ENCODE measurements at regions not wholly inside any gene's neighbourhood (a gene's known extent, or its start where the extent isn't known, plus 50 kb on each side); places are given as distances from the start of the nearest gene placed in this dataset.
"Not testable (repeated sequence)": the region's sequence is repeated elsewhere in the genome, so short reads cannot be mapped to it uniquely, and the experiment has no call there.

- no peak for DNase-seq
- Mint-ChIP-seq H3K4me3 (no peak overlapping the region), H3K36me3 (ENCODE audit: insufficient read depth in 2 of 2) (no peaks in the 10 kb centered on the region), H3K4me1 (ENCODE audit: low read depth) (peaks cover 6% of the 10 kb centered on the region), H3K27me3 (ENCODE audit: low read depth) (peaks cover 64% of the 10 kb centered on the region), H3K27ac (no peak overlapping the region), H3K9me3 (no peaks in the 10 kb centered on the region)
- ATAC-seq (replicated peaks in 1 of 2): no peak
These were observed 50.0 kb upstream of the EMX2 start for GRCh38 chr10:117492504-117492903.

GRCh38 chr10:117488004-117488403 lies 54.5 kb upstream of the EMX2 start:
- DNase-seq: no peak
- Mint-ChIP-seq H3K9me3 (no peaks in the 10 kb centered on the region), H3K4me3 (no peak overlapping the region), H3K36me3 (ENCODE audit: insufficient read depth in 2 of 2) (no peaks in the 10 kb centered on the region), H3K27me3 (ENCODE audit: low read depth) (peaks cover 38% of the 10 kb centered on the region), H3K4me1 (ENCODE audit: low read depth) (no peaks in the 10 kb centered on the region), H3K27ac (no peak overlapping the region)
- no peak for ATAC-seq (replicated peaks in 1 of 2)

- no peaks in the 10 kb centered on the region for H3K4me1 Mint-ChIP-seq (ENCODE audit: low read depth)
These were observed 55.9 kb upstream of the EMX2 start for GRCh38 chr10:117486606-117487005.

GRCh38 chr10:117483056-117483590 lies 59.4 kb upstream of the EMX2 start:
- Mint-ChIP-seq H3K27me3 (ENCODE audit: low read depth) (peaks cover 21% of the 10 kb centered on the region), H3K4me3 (no peak overlapping the region), H3K36me3 (ENCODE audit: insufficient read depth in 2 of 2) (no peaks in the 10 kb centered on the region), H3K4me1 (ENCODE audit: low read depth) (no peaks in the 10 kb centered on the region), H3K27ac (no peak overlapping the region), H3K9me3 (no peaks in the 10 kb centered on the region)
- ATAC-seq (replicated peaks in 1 of 2) (no peak), DNase-seq (no peak)

More at GRCh38 chr10:117486606-117487005, 55.9 kb upstream of the EMX2 start:
- ATAC-seq (replicated peaks in 1 of 2): no peak
- Mint-ChIP-seq H3K9me3 (no peaks in the 10 kb centered on the region), H3K4me3 (no peak overlapping the region), H3K27me3 (ENCODE audit: low read depth) (peaks cover 35% of the 10 kb centered on the region), H3K36me3 (ENCODE audit: insufficient read depth in 2 of 2) (no peaks in the 10 kb centered on the region), H3K27ac (no peak overlapping the region)
- DNase-seq: no peak

GRCh38 chr10:117481011-117481410 lies 61.5 kb upstream of the EMX2 start:
- not testable (repeated sequence) for H3K27ac Mint-ChIP-seq; H3K36me3 Mint-ChIP-seq (ENCODE audit: insufficient read depth in 2 of 2); DNase-seq; H3K4me3 Mint-ChIP-seq; H3K4me1 Mint-ChIP-seq (ENCODE audit: low read depth); ATAC-seq (replicated peaks in 1 of 2); H3K9me3 Mint-ChIP-seq
- H3K27me3 Mint-ChIP-seq (ENCODE audit: low read depth): peaks cover 35% of the 10 kb centered on the region

GRCh38 chr10:117480097-117480496 lies 62.4 kb upstream of the EMX2 start:
- no peak overlapping the region for H3K27ac Mint-ChIP-seq
- no peak for ATAC-seq (replicated peaks in 1 of 2)
- H3K4me3 Mint-ChIP-seq: no peak overlapping the region
- no peaks in the 10 kb centered on the region for H3K9me3 Mint-ChIP-seq
- no peaks in the 10 kb centered on the region for H3K4me1 Mint-ChIP-seq (ENCODE audit: low read depth)
- H3K27me3 Mint-ChIP-seq (ENCODE audit: low read depth): peaks cover 44% of the 10 kb centered on the region
- DNase-seq: no peak
- no peaks in the 10 kb centered on the region for H3K36me3 Mint-ChIP-seq (ENCODE audit: insufficient read depth in 2 of 2)

- no peak for DNase-seq
- H3K4me1 Mint-ChIP-seq (ENCODE audit: low read depth): no peaks in the 10 kb centered on the region
- H3K9me3 Mint-ChIP-seq: peaks cover 0 to 1% of the 10 kb centered on the region in 2 donors
- H3K4me3 Mint-ChIP-seq: no peak overlapping the region
- no peak overlapping the region for H3K27ac Mint-ChIP-seq
- H3K36me3 Mint-ChIP-seq (ENCODE audit: insufficient read depth in 2 of 2): no peaks in the 10 kb centered on the region
- H3K27me3 Mint-ChIP-seq (ENCODE audit: low read depth): peaks cover 42% of the 10 kb centered on the region
- ATAC-seq (replicated peaks in 1 of 2): no peak
These were observed 64.4 kb upstream of the EMX2 start for GRCh38 chr10:117477961-117478670.

GRCh38 chr10:117477211-117477947 lies 65.2 kb upstream of the EMX2 start:
- Mint-ChIP-seq H3K4me1 (ENCODE audit: low read depth) (no peaks in the 10 kb centered on the region), H3K9me3 (peaks cover 0 to 1% of the 10 kb centered on the region in 2 donors), H3K27ac (no peak overlapping the region)

GRCh38 chr10:117476716-117477115 lies 65.8 kb upstream of the EMX2 start:
- H3K27me3 Mint-ChIP-seq (ENCODE audit: low read depth): peaks cover 39% of the 10 kb centered on the region
- H3K4me3 Mint-ChIP-seq: no peak overlapping the region
- ATAC-seq (replicated peaks in 1 of 2) (no peak), DNase-seq (no peak)
- no peaks in the 10 kb centered on the region for H3K4me1 Mint-ChIP-seq (ENCODE audit: low read depth)
- H3K27ac Mint-ChIP-seq: no peak overlapping the region
- H3K9me3 Mint-ChIP-seq: peaks cover 0 to 1% of the 10 kb centered on the region in 2 donors
- no peaks in the 10 kb centered on the region for H3K36me3 Mint-ChIP-seq (ENCODE audit: insufficient read depth in 2 of 2)

More at GRCh38 chr10:117477211-117477947, 65.2 kb upstream of the EMX2 start:
- ATAC-seq (replicated peaks in 1 of 2) (no peak), DNase-seq (no peak)
- Mint-ChIP-seq H3K27me3 (ENCODE audit: low read depth) (peaks cover 35% of the 10 kb centered on the region), H3K36me3 (ENCODE audit: insufficient read depth in 2 of 2) (no peaks in the 10 kb centered on the region), H3K4me3 (no peak overlapping the region)

- no peak for DNase-seq
- H3K4me3 Mint-ChIP-seq: no peak overlapping the region
- H3K27ac Mint-ChIP-seq: no peak overlapping the region
- no peaks in the 10 kb centered on the region for H3K36me3 Mint-ChIP-seq (ENCODE audit: insufficient read depth in 2 of 2)
- peaks cover 0 to 1% of the 10 kb centered on the region in 2 donors for H3K9me3 Mint-ChIP-seq
- H3K4me1 Mint-ChIP-seq (ENCODE audit: low read depth): no peaks in the 10 kb centered on the region
- ATAC-seq (replicated peaks in 1 of 2): no peak
- H3K27me3 Mint-ChIP-seq (ENCODE audit: low read depth): peaks cover 43% of the 10 kb centered on the region
These were observed 66.3 kb upstream of the EMX2 start for GRCh38 chr10:117476281-117476680.

- no peaks in the 10 kb centered on the region for H3K4me1 Mint-ChIP-seq (ENCODE audit: low read depth)
- no peaks in the 10 kb centered on the region for H3K36me3 Mint-ChIP-seq (ENCODE audit: insufficient read depth in 2 of 2)
- ATAC-seq (replicated peaks in 1 of 2): no peak
- H3K9me3 Mint-ChIP-seq: peaks cover 0 to 1% of the 10 kb centered on the region in 2 donors
- no peak overlapping the region for H3K4me3 Mint-ChIP-seq
- no peak overlapping the region for H3K27ac Mint-ChIP-seq
- peaks cover 39% of the 10 kb centered on the region for H3K27me3 Mint-ChIP-seq (ENCODE audit: low read depth)
- no peak for DNase-seq
These were observed 69.7 kb upstream of the EMX2 start for GRCh38 chr10:117472872-117473271.

GRCh38 chr10:117471344-117471874 lies 71.1 kb upstream of the EMX2 start:
- H3K36me3 Mint-ChIP-seq (ENCODE audit: insufficient read depth in 2 of 2): no peaks in the 10 kb centered on the region
- no peak overlapping the region for H3K4me3 Mint-ChIP-seq
- peaks cover 0 to 1% of the 10 kb centered on the region in 2 donors for H3K9me3 Mint-ChIP-seq
- H3K4me1 Mint-ChIP-seq (ENCODE audit: low read depth): no peaks in the 10 kb centered on the region
- peaks cover 28% of the 10 kb centered on the region for H3K27me3 Mint-ChIP-seq (ENCODE audit: low read depth)
- ATAC-seq (replicated peaks in 1 of 2) (no peak), DNase-seq (no peak)
- no peak overlapping the region for H3K27ac Mint-ChIP-seq

- ATAC-seq (replicated peaks in 1 of 2) (no peak), DNase-seq (no peak)
- H3K9me3 Mint-ChIP-seq: peaks cover 0 to 1% of the 10 kb centered on the region in 2 donors
- peaks cover 25% of the 10 kb centered on the region for H3K27me3 Mint-ChIP-seq (ENCODE audit: low read depth)
- no peaks in the 10 kb centered on the region for H3K4me1 Mint-ChIP-seq (ENCODE audit: low read depth)
- no peak overlapping the region for H3K27ac Mint-ChIP-seq
- no peak overlapping the region for H3K4me3 Mint-ChIP-seq
- H3K36me3 Mint-ChIP-seq (ENCODE audit: insufficient read depth in 2 of 2): no peaks in the 10 kb centered on the region
These were observed 71.8 kb upstream of the EMX2 start for GRCh38 chr10:117470733-117471132.
